ENCODE measurements at regions not wholly inside any gene's neighbourhood (a gene's known extent, or its start where the extent isn't known, plus 50 kb on each side); places are given as distances from the start of the nearest gene placed in this dataset.
A peak's percentile ranks its signal among the peaks of the same experiment; 100 is the strongest.

- H3K27ac ChIP-seq: no peak overlapping the region
- no peak overlapping the region for H3K4me3 ChIP-seq
- WGBS: 80% methylated on average over 13 of the region's 16 CpGs
- no peak for DNase-seq (ENCODE audit: low spot score in 2 of 2)
- H3K36me3 ChIP-seq: no peaks in the 10 kb centered on the region
- H3K4me1 ChIP-seq: peaks cover 3% of the 10 kb centered on the region
- TF ChIP-seq POLR2A (IDR thresholded peaks at IDR 0.05) (no peak), POLR2AphosphoS5 (IDR thresholded peaks at IDR 0.05) (no peak), CTCF (IDR thresholded peaks at IDR 0.05) (no peak), EP300 (IDR thresholded peaks at IDR 0.05) (no peak)
- H3K9me3 ChIP-seq: no peaks in the 10 kb centered on the region
- peaks cover 4% of the 10 kb centered on the region for H3K27me3 ChIP-seq
Observed at GRCh38 chr14:101372894-101373620, 188.2 kb upstream of the DIO3 start.

GRCh38 chr14:101373690-101374295, 187.5 kb upstream of the DIO3 start:
- Histone ChIP-seq H3K4me3 (no peak overlapping the region), H3K36me3 (no peaks in the 10 kb centered on the region), H3K27ac (no peak overlapping the region), H3K9me3 (no peaks in the 10 kb centered on the region), H3K4me1 (peaks cover 3% of the 10 kb centered on the region), H3K27me3 (peaks cover 4% of the 10 kb centered on the region)
- DNase-seq (ENCODE audit: low spot score in 2 of 2): peak in 1 of 2 donors; percentile 55
- 89% methylated on average over 22 of the region's 22 CpGs for WGBS
- TF ChIP-seq CTCF (IDR thresholded peaks at IDR 0.05) (no peak), EP300 (IDR thresholded peaks at IDR 0.05) (no peak), POLR2AphosphoS5 (IDR thresholded peaks at IDR 0.05) (no peak), POLR2A (IDR thresholded peaks at IDR 0.05) (no peak)

GRCh38 chr14:101374373-101375338, 186.6 kb upstream of the DIO3 start:
- WGBS: 76% methylated on average over 19 of the region's 19 CpGs
- Histone ChIP-seq H3K27ac (no peak overlapping the region), H3K36me3 (no peaks in the 10 kb centered on the region), H3K4me1 (peaks cover 3% of the 10 kb centered on the region), H3K4me3 (no peak overlapping the region), H3K9me3 (no peaks in the 10 kb centered on the region), H3K27me3 (peaks cover 4% of the 10 kb centered on the region)
- no peak for TF ChIP-seq CTCF (IDR thresholded peaks at IDR 0.05)
- TF ChIP-seq EP300 (IDR thresholded peaks at IDR 0.05): no peak
- TF ChIP-seq POLR2AphosphoS5 (IDR thresholded peaks at IDR 0.05): no peak
- TF ChIP-seq POLR2A (IDR thresholded peaks at IDR 0.05): no peak
- no peak for DNase-seq (ENCODE audit: low spot score in 2 of 2)

GRCh38 chr14:101377069-101377468, 184.2 kb upstream of the DIO3 start:
- peaks cover 4% of the 10 kb centered on the region for H3K27me3 ChIP-seq
- TF ChIP-seq EP300 (IDR thresholded peaks at IDR 0.05) (no peak), POLR2A (IDR thresholded peaks at IDR 0.05) (no peak), POLR2AphosphoS5 (IDR thresholded peaks at IDR 0.05) (no peak), CTCF (IDR thresholded peaks at IDR 0.05) (no peak)
- 77% methylated on average over 5 of the region's 5 CpGs for WGBS
- peaks cover 3% of the 10 kb centered on the region for H3K4me1 ChIP-seq
- H3K4me3 ChIP-seq: no peak overlapping the region
- no peaks in the 10 kb centered on the region for H3K36me3 ChIP-seq
- H3K9me3 ChIP-seq: no peaks in the 10 kb centered on the region
- no peak for DNase-seq (ENCODE audit: low spot score in 2 of 2)
- H3K27ac ChIP-seq: no peak overlapping the region

Data from suprapubic skin (tissue), 4 donors.